HL-60 (cell line): ENCODE measurements at regions not wholly inside any gene's neighbourhood (a gene's known extent, or its start where the extent isn't known, plus 50 kb on each side); places are given as distances from the start of the nearest gene placed in this dataset.

Experiments
- GABPA ChIP-seq: IDR thresholded peaks from 2 replicates; pipeline ENCODE4 v1.6.1; 2012; ENCODE audit warnings: low read depth
- POLR2AphosphoS5 ChIP-seq: IDR thresholded peaks from 2 replicates; pipeline ENCODE4 v1.6.1; 2012; ENCODE audit warnings: low read depth
- SPI1 ChIP-seq: IDR thresholded peaks from 2 replicates; pipeline ENCODE4 v1.6.1; 2012; ENCODE audit warnings: low read depth, mild to moderate bottlenecking, borderline replicate concordance
- TF ChIP-seq, protein P1 (sequence below): IDR thresholded peaks from one replicate; pipeline ENCODE4 v1.5.1; 2011; ENCODE audit warnings: low read length, control low read depth, inconsistent platforms; ENCODE audit not compliant: insufficient read depth
- TF ChIP-seq, protein P2 (sequence below): IDR thresholded peaks from 2 replicates; pipeline ENCODE4 v1.6.1; 2012; ENCODE audit warnings: low read depth; ENCODE audit not compliant: insufficient replicate concordance

DNA sequence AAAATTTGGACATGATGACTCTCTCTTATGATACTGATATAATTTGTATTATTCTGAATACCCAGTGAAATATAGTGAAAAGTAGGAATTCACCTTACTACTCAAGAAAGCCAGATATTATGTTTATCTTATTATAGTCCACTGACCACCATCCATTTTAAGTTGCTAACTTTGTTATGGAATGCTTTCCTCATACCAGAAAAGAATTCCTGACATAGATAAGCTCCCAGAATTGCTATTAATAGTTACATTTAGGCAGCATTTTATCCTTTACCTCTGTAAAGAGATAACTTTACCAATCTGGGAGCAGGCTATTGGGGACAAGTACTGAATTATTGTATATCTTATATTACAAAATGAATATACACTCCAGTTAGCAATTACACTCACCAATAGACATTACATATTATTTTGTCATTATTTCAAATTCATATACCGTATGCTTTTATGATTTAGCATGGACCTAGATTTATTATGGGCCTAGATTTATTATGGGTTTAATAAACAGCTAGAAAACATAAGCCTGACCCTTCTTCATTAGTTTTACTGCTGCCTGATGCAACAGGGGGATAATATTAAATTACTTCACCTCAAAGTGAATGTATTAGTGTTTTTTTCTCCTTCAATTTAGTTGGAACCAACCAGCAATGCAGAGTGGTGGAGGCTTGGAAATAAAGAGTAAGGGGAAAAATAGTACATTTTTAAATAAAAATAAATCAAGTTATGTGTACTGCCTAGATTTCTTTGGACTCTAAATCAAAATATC, 1886.1 kb downstream of the PCDH9 start:
- TF ChIP-seq, protein P1, sequence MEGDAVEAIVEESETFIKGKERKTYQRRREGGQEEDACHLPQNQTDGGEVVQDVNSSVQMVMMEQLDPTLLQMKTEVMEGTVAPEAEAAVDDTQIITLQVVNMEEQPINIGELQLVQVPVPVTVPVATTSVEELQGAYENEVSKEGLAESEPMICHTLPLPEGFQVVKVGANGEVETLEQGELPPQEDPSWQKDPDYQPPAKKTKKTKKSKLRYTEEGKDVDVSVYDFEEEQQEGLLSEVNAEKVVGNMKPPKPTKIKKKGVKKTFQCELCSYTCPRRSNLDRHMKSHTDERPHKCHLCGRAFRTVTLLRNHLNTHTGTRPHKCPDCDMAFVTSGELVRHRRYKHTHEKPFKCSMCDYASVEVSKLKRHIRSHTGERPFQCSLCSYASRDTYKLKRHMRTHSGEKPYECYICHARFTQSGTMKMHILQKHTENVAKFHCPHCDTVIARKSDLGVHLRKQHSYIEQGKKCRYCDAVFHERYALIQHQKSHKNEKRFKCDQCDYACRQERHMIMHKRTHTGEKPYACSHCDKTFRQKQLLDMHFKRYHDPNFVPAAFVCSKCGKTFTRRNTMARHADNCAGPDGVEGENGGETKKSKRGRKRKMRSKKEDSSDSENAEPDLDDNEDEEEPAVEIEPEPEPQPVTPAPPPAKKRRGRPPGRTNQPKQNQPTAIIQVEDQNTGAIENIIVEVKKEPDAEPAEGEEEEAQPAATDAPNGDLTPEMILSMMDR: no peak
- TF ChIP-seq, protein P2, sequence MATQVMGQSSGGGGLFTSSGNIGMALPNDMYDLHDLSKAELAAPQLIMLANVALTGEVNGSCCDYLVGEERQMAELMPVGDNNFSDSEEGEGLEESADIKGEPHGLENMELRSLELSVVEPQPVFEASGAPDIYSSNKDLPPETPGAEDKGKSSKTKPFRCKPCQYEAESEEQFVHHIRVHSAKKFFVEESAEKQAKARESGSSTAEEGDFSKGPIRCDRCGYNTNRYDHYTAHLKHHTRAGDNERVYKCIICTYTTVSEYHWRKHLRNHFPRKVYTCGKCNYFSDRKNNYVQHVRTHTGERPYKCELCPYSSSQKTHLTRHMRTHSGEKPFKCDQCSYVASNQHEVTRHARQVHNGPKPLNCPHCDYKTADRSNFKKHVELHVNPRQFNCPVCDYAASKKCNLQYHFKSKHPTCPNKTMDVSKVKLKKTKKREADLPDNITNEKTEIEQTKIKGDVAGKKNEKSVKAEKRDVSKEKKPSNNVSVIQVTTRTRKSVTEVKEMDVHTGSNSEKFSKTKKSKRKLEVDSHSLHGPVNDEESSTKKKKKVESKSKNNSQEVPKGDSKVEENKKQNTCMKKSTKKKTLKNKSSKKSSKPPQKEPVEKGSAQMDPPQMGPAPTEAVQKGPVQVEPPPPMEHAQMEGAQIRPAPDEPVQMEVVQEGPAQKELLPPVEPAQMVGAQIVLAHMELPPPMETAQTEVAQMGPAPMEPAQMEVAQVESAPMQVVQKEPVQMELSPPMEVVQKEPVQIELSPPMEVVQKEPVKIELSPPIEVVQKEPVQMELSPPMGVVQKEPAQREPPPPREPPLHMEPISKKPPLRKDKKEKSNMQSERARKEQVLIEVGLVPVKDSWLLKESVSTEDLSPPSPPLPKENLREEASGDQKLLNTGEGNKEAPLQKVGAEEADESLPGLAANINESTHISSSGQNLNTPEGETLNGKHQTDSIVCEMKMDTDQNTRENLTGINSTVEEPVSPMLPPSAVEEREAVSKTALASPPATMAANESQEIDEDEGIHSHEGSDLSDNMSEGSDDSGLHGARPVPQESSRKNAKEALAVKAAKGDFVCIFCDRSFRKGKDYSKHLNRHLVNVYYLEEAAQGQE: no peak
- TF ChIP-seq POLR2AphosphoS5: no peak
- TF ChIP-seq SPI1: no peak
- no peak for TF ChIP-seq GABPA
